ENCODE measurements at regions not wholly inside any gene's neighbourhood (a gene's known extent, or its start where the extent isn't known, plus 50 kb on each side); places are given as distances from the start of the nearest gene placed in this dataset.

- DNase-seq (ENCODE audit: low read depth, low spot score), result no peak
- H3K9me3 ChIP-seq (ENCODE audit: low read depth, low read length), result no peaks in the 10 kb centered on the region
- H3K9ac ChIP-seq (ENCODE audit: insufficient read length), result no peak overlapping the region
- no peak overlapping the region for H3K27ac ChIP-seq
- no peak for TF ChIP-seq EZH2 (IDR thresholded peaks at IDR 0.05)
- TF ChIP-seq FOXP2 (optimal IDR thresholded peaks at IDR 0.05; ENCODE audit: control extremely low read depth, extremely low read length, insufficient read depth), result no peak
- TF ChIP-seq POLR2AphosphoS5 (IDR thresholded peaks at IDR 0.05; ENCODE audit: borderline replicate concordance, low read depth, low read length), result no peak
- no peaks in the 10 kb centered on the region for H3K36me3 ChIP-seq (ENCODE audit: insufficient read depth, low read length)
- H3K4me3 ChIP-seq, result no peak overlapping the region
Measured at GRCh38 chr6:4366635-4367395, 231.4 kb upstream of the ECI2 start.

GRCh38 chr6:4365686-4366085 lies 230.3 kb upstream of the ECI2 start:
- no peak overlapping the region for H3K4me3 ChIP-seq

GRCh38 chr6:4364711-4365110 lies 229.3 kb upstream of the ECI2 start:
- H3K9ac ChIP-seq (ENCODE audit: insufficient read length), result no peak overlapping the region
- H3K27ac ChIP-seq, result no peak overlapping the region
- H3K36me3 ChIP-seq (ENCODE audit: insufficient read depth, low read length), result no peaks in the 10 kb centered on the region
- H3K4me3 ChIP-seq, result no peak overlapping the region
- H3K9me3 ChIP-seq (ENCODE audit: low read depth, low read length), result no peaks in the 10 kb centered on the region
- no peak for DNase-seq (ENCODE audit: low read depth, low spot score)
- TF ChIP-seq FOXP2 (optimal IDR thresholded peaks at IDR 0.05; ENCODE audit: control extremely low read depth, extremely low read length, insufficient read depth) (no peak), POLR2AphosphoS5 (IDR thresholded peaks at IDR 0.05; ENCODE audit: borderline replicate concordance, low read depth, low read length) (no peak), EZH2 (IDR thresholded peaks at IDR 0.05) (no peak)

More at GRCh38 chr6:4365686-4366085, 230.3 kb upstream of the ECI2 start:
- Histone ChIP-seq H3K36me3 (ENCODE audit: insufficient read depth, low read length) (no peaks in the 10 kb centered on the region), H3K9ac (ENCODE audit: insufficient read length) (no peak overlapping the region), H3K27ac (no peak overlapping the region), H3K9me3 (ENCODE audit: low read depth, low read length) (no peaks in the 10 kb centered on the region)
- no peak for DNase-seq (ENCODE audit: low read depth, low spot score)
- TF ChIP-seq POLR2AphosphoS5 (IDR thresholded peaks at IDR 0.05; ENCODE audit: borderline replicate concordance, low read depth, low read length) (no peak), FOXP2 (optimal IDR thresholded peaks at IDR 0.05; ENCODE audit: control extremely low read depth, extremely low read length, insufficient read depth) (no peak), EZH2 (IDR thresholded peaks at IDR 0.05) (no peak)

GRCh38 chr6:4364172-4364571 lies 228.8 kb upstream of the ECI2 start:
- H3K4me3 ChIP-seq, result no peak overlapping the region
- no peaks in the 10 kb centered on the region for H3K36me3 ChIP-seq (ENCODE audit: insufficient read depth, low read length)
- TF ChIP-seq EZH2 (IDR thresholded peaks at IDR 0.05) (no peak), FOXP2 (optimal IDR thresholded peaks at IDR 0.05; ENCODE audit: control extremely low read depth, extremely low read length, insufficient read depth) (no peak), POLR2AphosphoS5 (IDR thresholded peaks at IDR 0.05; ENCODE audit: borderline replicate concordance, low read depth, low read length) (no peak)
- no peak overlapping the region for H3K27ac ChIP-seq
- no peaks in the 10 kb centered on the region for H3K9me3 ChIP-seq (ENCODE audit: low read depth, low read length)
- H3K9ac ChIP-seq (ENCODE audit: insufficient read length), result no peak overlapping the region
- no peak for DNase-seq (ENCODE audit: low read depth, low spot score)

- TF ChIP-seq EZH2 (IDR thresholded peaks at IDR 0.05) (no peak), POLR2AphosphoS5 (IDR thresholded peaks at IDR 0.05; ENCODE audit: borderline replicate concordance, low read depth, low read length) (no peak), FOXP2 (optimal IDR thresholded peaks at IDR 0.05; ENCODE audit: control extremely low read depth, extremely low read length, insufficient read depth) (no peak)
- Histone ChIP-seq H3K9me3 (ENCODE audit: low read depth, low read length) (no peaks in the 10 kb centered on the region), H3K9ac (ENCODE audit: insufficient read length) (no peak overlapping the region), H3K36me3 (ENCODE audit: insufficient read depth, low read length) (no peaks in the 10 kb centered on the region), H3K27ac (no peak overlapping the region), H3K4me3 (no peak overlapping the region)
- no peak for DNase-seq (ENCODE audit: low read depth, low spot score)
Measured at GRCh38 chr6:4363656-4364055, 228.3 kb upstream of the ECI2 start.

GRCh38 chr6:4362326-4362725 lies 227.0 kb upstream of the ECI2 start:
- TF ChIP-seq POLR2AphosphoS5 (IDR thresholded peaks at IDR 0.05; ENCODE audit: borderline replicate concordance, low read depth, low read length) (no peak), FOXP2 (optimal IDR thresholded peaks at IDR 0.05; ENCODE audit: control extremely low read depth, extremely low read length, insufficient read depth) (no peak)
- Histone ChIP-seq H3K36me3 (ENCODE audit: insufficient read depth, low read length) (no peaks in the 10 kb centered on the region), H3K27ac (no peak overlapping the region), H3K9me3 (ENCODE audit: low read depth, low read length) (no peaks in the 10 kb centered on the region), H3K9ac (ENCODE audit: insufficient read length) (no peak overlapping the region), H3K4me3 (no peak overlapping the region)
- no peak for DNase-seq (ENCODE audit: low read depth, low spot score)

GRCh38 chr6:4360920-4361319 lies 225.5 kb upstream of the ECI2 start:
- DNase-seq (ENCODE audit: low read depth, low spot score), result no peak
- no peak for TF ChIP-seq FOXP2 (optimal IDR thresholded peaks at IDR 0.05; ENCODE audit: control extremely low read depth, extremely low read length, insufficient read depth)
- no peak for TF ChIP-seq POLR2AphosphoS5 (IDR thresholded peaks at IDR 0.05; ENCODE audit: borderline replicate concordance, low read depth, low read length)
- no peak for TF ChIP-seq EZH2 (IDR thresholded peaks at IDR 0.05)

GRCh38 chr6:4359108-4359730 lies 223.8 kb upstream of the ECI2 start:
- Histone ChIP-seq H3K36me3 (ENCODE audit: insufficient read depth, low read length) (no peaks in the 10 kb centered on the region), H3K9ac (ENCODE audit: insufficient read length) (no peak overlapping the region), H3K4me3 (no peak overlapping the region), H3K27ac (no peak overlapping the region), H3K9me3 (ENCODE audit: low read depth, low read length) (no peaks in the 10 kb centered on the region)
- no peak for TF ChIP-seq POLR2AphosphoS5 (IDR thresholded peaks at IDR 0.05; ENCODE audit: borderline replicate concordance, low read depth, low read length)
- TF ChIP-seq EZH2 (IDR thresholded peaks at IDR 0.05), result no peak
- no peak for TF ChIP-seq FOXP2 (optimal IDR thresholded peaks at IDR 0.05; ENCODE audit: control extremely low read depth, extremely low read length, insufficient read depth)
- DNase-seq (ENCODE audit: low read depth, low spot score), result no peak

More at GRCh38 chr6:4360920-4361319, 225.5 kb upstream of the ECI2 start:
- H3K36me3 ChIP-seq (ENCODE audit: insufficient read depth, low read length), result no peaks in the 10 kb centered on the region
- no peak overlapping the region for H3K4me3 ChIP-seq
- no peak overlapping the region for H3K27ac ChIP-seq
- H3K9me3 ChIP-seq (ENCODE audit: low read depth, low read length), result no peaks in the 10 kb centered on the region
- no peak overlapping the region for H3K9ac ChIP-seq (ENCODE audit: insufficient read length)

All from SK-N-MC (cell line).